HepG2 (cell line): ENCODE measurements at regions not wholly inside any gene's neighbourhood (a gene's known extent, or its start where the extent isn't known, plus 50 kb on each side); places are given as distances from the start of the nearest gene placed in this dataset.

ENCODE experiments used
- MXD3 ChIP-seq: IDR thresholded peaks from 2 replicates; pipeline ENCODE4 v1.6.1; 2016; ENCODE audit warnings: mild to moderate bottlenecking, missing biosample characterization, missing genetic modification reagents
- NFATC3 ChIP-seq: sonication (generic); formaldehyde crosslinking; IDR thresholded peaks from 2 replicates; pipeline ENCODE4 v1.5.1; 2020; ENCODE audit warnings: mild to moderate bottlenecking, missing genetic modification reagents
- TF ChIP-seq, protein P1 (sequence below): sonication (generic); formaldehyde crosslinking; IDR thresholded peaks from 2 replicates; pipeline ENCODE4 v1.5.0; 2020; ENCODE audit warnings: mild to moderate bottlenecking, missing genetic modification reagents, moderate library complexity

- TF ChIP-seq, protein P1, sequence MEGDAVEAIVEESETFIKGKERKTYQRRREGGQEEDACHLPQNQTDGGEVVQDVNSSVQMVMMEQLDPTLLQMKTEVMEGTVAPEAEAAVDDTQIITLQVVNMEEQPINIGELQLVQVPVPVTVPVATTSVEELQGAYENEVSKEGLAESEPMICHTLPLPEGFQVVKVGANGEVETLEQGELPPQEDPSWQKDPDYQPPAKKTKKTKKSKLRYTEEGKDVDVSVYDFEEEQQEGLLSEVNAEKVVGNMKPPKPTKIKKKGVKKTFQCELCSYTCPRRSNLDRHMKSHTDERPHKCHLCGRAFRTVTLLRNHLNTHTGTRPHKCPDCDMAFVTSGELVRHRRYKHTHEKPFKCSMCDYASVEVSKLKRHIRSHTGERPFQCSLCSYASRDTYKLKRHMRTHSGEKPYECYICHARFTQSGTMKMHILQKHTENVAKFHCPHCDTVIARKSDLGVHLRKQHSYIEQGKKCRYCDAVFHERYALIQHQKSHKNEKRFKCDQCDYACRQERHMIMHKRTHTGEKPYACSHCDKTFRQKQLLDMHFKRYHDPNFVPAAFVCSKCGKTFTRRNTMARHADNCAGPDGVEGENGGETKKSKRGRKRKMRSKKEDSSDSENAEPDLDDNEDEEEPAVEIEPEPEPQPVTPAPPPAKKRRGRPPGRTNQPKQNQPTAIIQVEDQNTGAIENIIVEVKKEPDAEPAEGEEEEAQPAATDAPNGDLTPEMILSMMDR (CRISPR knock-in tag) = no peak
- no peak for TF ChIP-seq MXD3
- no peak for TF ChIP-seq NFATC3 (CRISPR knock-in tag)
These were observed 79.5 kb downstream of the FAM161A start for GRCh38 chr2:61774351-61774750.
